Calu3 (cell line): ENCODE measurements at regions not wholly inside any gene's neighbourhood (a gene's known extent, or its start where the extent isn't known, plus 50 kb on each side); places are given as distances from the start of the nearest gene placed in this dataset.
A peak's percentile ranks its signal among the peaks of the same experiment; 100 is the strongest.

ENCODE experiments used
- BruUV-seq: library from RNA; stranded (reverse); fragments of 400-500 nt; replicated peaks from 2 replicates; lab custom pipeline; 2021; lab: Mats Ljungman, UMichigan
- CTCF ChIA-PET: fragments of 300-600 bp; sonication (Branson Sonifier 250); formaldehyde crosslinking; loops from one replicate; lab custom pipeline; 2022; ENCODE audit warnings: antibody characterized with exemption; lab: Charles Lee
- DNase-seq: peaks from one replicate; pipeline ENCODE4 v3.0.0; 2022
- H3K27ac Mint-ChIP-seq: one replicate; pipeline ENCODE4 v1.8.0; 2022; ENCODE audit warnings: mixed read lengths; ENCODE audit not compliant: unreplicated experiment
- H3K27me3 Mint-ChIP-seq: one replicate; pipeline ENCODE4 v1.8.0; 2022; ENCODE audit warnings: mixed read lengths; ENCODE audit not compliant: unreplicated experiment
- H3K36me3 Mint-ChIP-seq: one replicate; pipeline ENCODE4 v1.8.0; 2022; ENCODE audit warnings: mild to moderate bottlenecking, moderate library complexity, mixed read lengths; ENCODE audit not compliant: insufficient read depth, unreplicated experiment
- H3K4me1 Mint-ChIP-seq: one replicate; pipeline ENCODE4 v1.8.0; 2022; ENCODE audit warnings: mild to moderate bottlenecking, low read depth, mixed read lengths; ENCODE audit not compliant: unreplicated experiment
- H3K4me3 Mint-ChIP-seq: one replicate; pipeline ENCODE4 v1.8.0; 2022; ENCODE audit warnings: mild to moderate bottlenecking, low read depth, moderate library complexity, mixed read lengths; ENCODE audit not compliant: unreplicated experiment
- H3K9me3 Mint-ChIP-seq: one replicate; pipeline ENCODE4 v1.8.0; 2022; ENCODE audit warnings: low read depth, mixed read lengths; ENCODE audit not compliant: unreplicated experiment
- CTCF ChIP-seq: fragments of 200-600 bp; IDR thresholded peaks from one replicate; pipeline ENCODE4 v1.8.0; 2022; ENCODE audit warnings: antibody characterized with exemption; ENCODE audit not compliant: unreplicated experiment
- intact Hi-C: fragments of 100-400 bp; cut with micrococcal nuclease; formaldehyde crosslinking; loops from one replicate; pipeline ENCODE4 v1.10.0; 2022; ENCODE audit not compliant: unreplicated experiment

- BruUV-seq, result no TSS peak
- no peaks in the 10 kb centered on the region for H3K36me3 Mint-ChIP-seq
- no peak for DNase-seq
Measured at GRCh38 chr1:193339401-193339800, 153.0 kb upstream of the B3GALT2 start.

DNA sequence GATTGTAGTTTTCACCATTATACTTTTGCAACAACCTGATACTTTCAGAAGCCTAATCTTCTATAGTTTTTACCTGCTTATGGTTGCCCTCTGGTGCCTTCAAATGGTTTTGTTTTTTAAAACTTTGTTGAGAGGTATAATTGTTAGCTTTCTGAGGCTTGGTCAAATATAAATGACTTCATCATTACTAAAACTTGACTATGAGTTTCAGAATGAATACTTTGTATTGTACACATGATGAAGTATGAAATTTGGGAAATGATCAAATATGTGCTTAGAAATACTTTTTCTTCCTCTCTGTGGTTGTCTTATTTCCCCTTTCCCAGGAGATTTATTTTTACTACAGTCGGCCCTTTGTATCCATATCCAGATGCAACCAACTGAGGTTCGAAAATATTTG lies 151.8 kb upstream of the B3GALT2 start:
- peaks cover 5% of the 10 kb centered on the region for H3K9me3 Mint-ChIP-seq
- no peaks in the 10 kb centered on the region for H3K27me3 Mint-ChIP-seq
- H3K4me1 Mint-ChIP-seq, result peaks cover 29% of the 10 kb centered on the region
- no peaks in the 10 kb centered on the region for H3K36me3 Mint-ChIP-seq
- no TSS peak for BruUV-seq
- CTCF ChIA-PET, result interaction anchor here (0.5 to 1.6 kb wide), 4 partner anchors 10 to 864 kb away, joined by 3 to 4 read pairs (median 3); no protein-coding TSS in a partner anchor
- peak; percentile 24 for TF ChIP-seq CTCF
- DNase-seq, result no peak
- no peak overlapping the region for H3K27ac Mint-ChIP-seq
- intact Hi-C loops, result loop anchor here (1.0 to 2.0 kb wide), 2 partner anchors 85 to 155 kb away; no protein-coding TSS in a partner anchor
- H3K4me3 Mint-ChIP-seq, result no peak overlapping the region

More at GRCh38 chr1:193339401-193339800, 153.0 kb upstream of the B3GALT2 start:
- H3K27me3 Mint-ChIP-seq, result no peaks in the 10 kb centered on the region
- no peak overlapping the region for H3K4me3 Mint-ChIP-seq
- CTCF ChIA-PET, result interaction anchor here (0.7 kb wide), 1 partner anchor 928 kb away, joined by 3 read pairs; no protein-coding TSS in a partner anchor
- intact Hi-C loops, result loop anchor here (2.0 kb wide), 1 partner anchor 87 kb away; no protein-coding TSS in a partner anchor
- H3K9me3 Mint-ChIP-seq, result no peaks in the 10 kb centered on the region
- no peak overlapping the region for H3K27ac Mint-ChIP-seq
- peaks cover 29% of the 10 kb centered on the region for H3K4me1 Mint-ChIP-seq
- TF ChIP-seq CTCF, result no peak

DNA sequence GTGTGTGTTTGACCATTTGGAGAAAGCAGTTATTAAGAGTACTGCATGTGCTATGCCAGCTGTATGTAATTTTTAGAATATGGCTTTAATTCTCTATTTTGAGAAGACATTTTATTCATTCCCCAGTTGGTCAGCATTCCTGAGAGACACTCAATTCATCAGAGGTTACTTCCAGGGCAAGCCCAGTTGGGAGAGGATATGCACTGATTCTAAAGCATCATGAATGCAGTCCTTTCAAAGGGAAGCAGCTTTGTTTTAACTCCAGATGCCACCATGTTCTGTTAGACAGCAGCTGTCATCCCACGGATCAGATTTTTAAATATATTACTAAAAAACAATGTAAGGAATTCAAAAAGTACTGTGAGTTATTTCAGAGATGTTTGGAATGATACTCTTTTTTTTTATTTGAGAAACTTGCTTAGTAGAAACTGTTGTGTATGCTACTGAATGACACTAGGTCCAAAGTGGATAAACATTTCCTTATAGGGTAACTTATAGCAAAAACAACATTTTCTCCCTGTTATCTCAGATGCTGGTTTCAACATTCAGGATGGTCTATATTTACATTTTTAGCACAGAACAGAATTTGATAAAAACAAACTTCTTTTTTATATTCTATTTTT lies 149.5 kb upstream of the B3GALT2 start:
- CTCF ChIA-PET, result no interaction called here
- no TSS peak for BruUV-seq
- no peak for DNase-seq
- intact Hi-C loops, result no loop called here
- no peak overlapping the region for H3K4me3 Mint-ChIP-seq
- peaks cover 8% of the 10 kb centered on the region for H3K4me1 Mint-ChIP-seq
- no peak for TF ChIP-seq CTCF
- no peaks in the 10 kb centered on the region for H3K27me3 Mint-ChIP-seq
- no peak overlapping the region for H3K27ac Mint-ChIP-seq
- no peaks in the 10 kb centered on the region for H3K36me3 Mint-ChIP-seq
- peaks cover 10% of the 10 kb centered on the region for H3K9me3 Mint-ChIP-seq

DNA sequence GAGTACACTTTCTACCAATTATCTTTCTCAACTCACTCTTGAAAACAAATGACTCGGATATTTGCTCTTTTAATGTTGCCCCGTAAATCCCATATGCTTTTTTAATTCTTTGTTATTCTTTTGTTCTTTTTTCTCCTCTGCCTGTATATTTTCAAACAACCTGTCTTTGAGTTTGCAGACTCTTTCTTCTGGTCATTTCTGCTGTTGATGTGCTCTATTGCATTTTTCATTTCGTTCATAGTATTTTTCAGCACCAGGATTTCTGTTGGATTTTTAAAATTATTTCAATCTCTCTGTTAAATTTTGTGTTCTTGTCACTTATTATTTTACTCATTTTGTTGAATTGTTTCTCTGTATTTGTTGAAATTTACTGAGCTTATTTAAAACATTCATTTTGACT lies 146.8 kb upstream of the B3GALT2 start:
- H3K9me3 Mint-ChIP-seq, result peaks cover 18% of the 10 kb centered on the region
- H3K27me3 Mint-ChIP-seq, result no peaks in the 10 kb centered on the region
- H3K27ac Mint-ChIP-seq, result no peak overlapping the region
- DNase-seq, result no peak
- no TSS peak for BruUV-seq
- no peaks in the 10 kb centered on the region for H3K36me3 Mint-ChIP-seq
- H3K4me3 Mint-ChIP-seq, result no peak overlapping the region
- peaks cover 4% of the 10 kb centered on the region for H3K4me1 Mint-ChIP-seq
- intact Hi-C loops, result no loop called here
- CTCF ChIA-PET, result no interaction called here
- TF ChIP-seq CTCF, result no peak
